NCI-H82 (cell line): ENCODE measurements at regions not wholly inside any gene's neighbourhood (a gene's known extent, or its start where the extent isn't known, plus 50 kb on each side); places are given as distances from the start of the nearest gene placed in this dataset.

ENCODE experiments used
- DNase-seq: peaks from one replicate; lab custom pipeline; 2025; lab: John Stamatoyannopoulos, UW

GRCh38 chr4:129167640-129168260 lies 71.8 kb downstream of the C4orf33 start:
- DNase-seq, result no peak

GRCh38 chr4:129172181-129172580 lies 76.2 kb downstream of the C4orf33 start:
- no peak for DNase-seq

GRCh38 chr4:129176864-129177263 lies 80.9 kb downstream of the C4orf33 start:
- DNase-seq, result no peak

GRCh38 chr4:129179276-129179675 lies 83.3 kb downstream of the C4orf33 start:
- no peak for DNase-seq

GRCh38 chr4:129189630-129190029 lies 93.7 kb downstream of the C4orf33 start:
- no peak for DNase-seq

GRCh38 chr4:129193357-129194100 lies 97.6 kb downstream of the C4orf33 start:
- DNase-seq, result no peak

GRCh38 chr4:129208481-129208880 lies 112.5 kb downstream of the C4orf33 start:
- DNase-seq, result peak; percentile 37

GRCh38 chr4:129213692-129214091 lies 117.7 kb downstream of the C4orf33 start:
- DNase-seq, result no peak

- peak; percentile 77 for DNase-seq
These were observed 122.4 kb downstream of the C4orf33 start for GRCh38 chr4:129218360-129218759.

GRCh38 chr4:129218897-129219296 lies 122.9 kb downstream of the C4orf33 start:
- DNase-seq, result peak; percentile 8

GRCh38 chr4:129220254-129220653 lies 124.3 kb downstream of the C4orf33 start:
- DNase-seq, result no peak

GRCh38 chr4:129223945-129224344 lies 128.0 kb downstream of the C4orf33 start:
- DNase-seq, result no peak

- DNase-seq, result peak; percentile 81
These were observed 134.9 kb downstream of the C4orf33 start for GRCh38 chr4:129230846-129231245.

- no peak for DNase-seq
These were observed 136.1 kb downstream of the C4orf33 start for GRCh38 chr4:129231945-129232588.

- no peak for DNase-seq
These were observed 136.8 kb downstream of the C4orf33 start for GRCh38 chr4:129232589-129233337.

- no peak for DNase-seq
These were observed 137.7 kb downstream of the C4orf33 start for GRCh38 chr4:129233691-129234090.

- DNase-seq, result no peak
These were observed 140.4 kb downstream of the C4orf33 start for GRCh38 chr4:129236351-129236750.

GRCh38 chr4:129239088-129239487 lies 143.1 kb downstream of the C4orf33 start:
- DNase-seq, result peak; percentile 1

- DNase-seq, result peak; percentile 72
These were observed 144.9 kb downstream of the C4orf33 start for GRCh38 chr4:129240816-129241215.

- no peak for DNase-seq
These were observed 150.2 kb downstream of the C4orf33 start for GRCh38 chr4:129246145-129246544.

- no peak for DNase-seq
These were observed 151.0 kb downstream of the C4orf33 start for GRCh38 chr4:129246910-129247461.

GRCh38 chr4:129248621-129249020 lies 152.7 kb downstream of the C4orf33 start:
- DNase-seq, result no peak
